ENCODE measurements at regions not wholly inside any gene's neighbourhood (a gene's known extent, or its start where the extent isn't known, plus 50 kb on each side); places are given as distances from the start of the nearest gene placed in this dataset.
A peak's percentile ranks its signal among the peaks of the same experiment; 100 is the strongest.

- ATAC-seq (no peak), DNase-seq (no peak)
- Histone ChIP-seq H3K27me3 (no peaks in the 10 kb centered on the region), H3K27ac (no peak overlapping the region), H3K4me1 (no peaks in the 10 kb centered on the region), H3K9me3 (no peaks in the 10 kb centered on the region), H3K36me3 (peaks cover 0 to 31% (median 11%) of the 10 kb centered on the region in 4 donors), H3K4me3 (no peak overlapping the region)
- intact Hi-C loops (cut with DNase I) = no loop called here
- TF ChIP-seq POLR2A (IDR thresholded peaks at IDR 0.05) (no peak), CTCF (IDR thresholded peaks at IDR 0.05) (no peak)
- 72% methylated on average over 8 of the region's 8 CpGs for WGBS (ENCODE audit: insufficient coverage, low coverage, low lambda C conversion rate, missing lambda C conversion rate)
Measured at GRCh38 chr7:130872756-130873448, 138.9 kb upstream of the KLF14 start.

DNA sequence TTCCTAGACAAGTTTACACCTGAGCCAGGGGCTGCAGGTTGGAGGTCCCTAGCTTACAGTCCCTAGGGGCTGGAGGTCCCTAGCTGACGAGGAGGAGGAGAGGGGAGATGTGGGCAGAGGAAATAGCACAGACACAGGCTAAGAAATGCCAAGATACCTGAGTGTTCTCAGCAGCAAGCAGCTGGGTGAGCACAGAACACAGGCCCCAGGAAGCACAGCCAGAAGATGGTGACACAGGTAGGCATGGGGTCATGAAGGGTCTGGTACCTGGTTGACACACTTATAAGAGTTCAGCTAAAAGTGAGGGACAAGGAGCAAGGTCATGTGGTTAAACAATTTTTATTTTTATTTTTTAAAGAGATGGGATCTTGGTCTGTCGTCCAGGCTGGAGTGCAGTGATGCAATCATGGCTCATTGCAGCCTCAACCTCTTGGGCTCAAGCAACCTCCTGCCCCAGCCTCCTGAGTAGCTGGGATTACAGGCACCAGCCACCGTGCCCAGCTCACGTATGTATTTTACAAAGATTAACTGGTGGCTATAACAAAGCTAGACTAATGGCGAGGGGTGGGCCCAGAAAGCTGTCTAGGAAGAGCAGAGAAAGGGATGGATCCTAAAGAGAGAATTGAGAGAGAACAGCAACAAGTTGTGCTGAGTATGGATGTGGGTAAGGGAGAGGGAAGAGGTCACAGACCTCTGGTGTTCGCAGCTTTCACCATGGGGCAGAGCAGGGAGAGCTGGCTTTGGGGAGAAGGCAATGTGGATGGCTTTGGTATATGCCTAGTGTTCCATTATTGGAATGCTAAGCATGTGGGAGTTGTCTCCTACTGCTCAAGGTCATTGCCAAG lies 140.3 kb upstream of the KLF14 start:
- no peak for TF ChIP-seq CTCF (IDR thresholded peaks at IDR 0.05)
- TF ChIP-seq POLR2A (IDR thresholded peaks at IDR 0.05) = no peak
- intact Hi-C loops (cut with DNase I) = no loop called here
- WGBS (ENCODE audit: insufficient coverage, low coverage, low lambda C conversion rate, missing lambda C conversion rate) = 75% methylated on average over 6 of the region's 6 CpGs
- ATAC-seq (no peak), DNase-seq (no peak)
- H3K4me3 ChIP-seq = no peak overlapping the region
- no peaks in the 10 kb centered on the region for H3K27me3 ChIP-seq
- no peaks in the 10 kb centered on the region for H3K9me3 ChIP-seq
- no peaks in the 10 kb centered on the region for H3K4me1 ChIP-seq
- H3K36me3 ChIP-seq = peaks cover 0 to 39% (median 14%) of the 10 kb centered on the region in 4 donors
- no peak overlapping the region for H3K27ac ChIP-seq

DNA sequence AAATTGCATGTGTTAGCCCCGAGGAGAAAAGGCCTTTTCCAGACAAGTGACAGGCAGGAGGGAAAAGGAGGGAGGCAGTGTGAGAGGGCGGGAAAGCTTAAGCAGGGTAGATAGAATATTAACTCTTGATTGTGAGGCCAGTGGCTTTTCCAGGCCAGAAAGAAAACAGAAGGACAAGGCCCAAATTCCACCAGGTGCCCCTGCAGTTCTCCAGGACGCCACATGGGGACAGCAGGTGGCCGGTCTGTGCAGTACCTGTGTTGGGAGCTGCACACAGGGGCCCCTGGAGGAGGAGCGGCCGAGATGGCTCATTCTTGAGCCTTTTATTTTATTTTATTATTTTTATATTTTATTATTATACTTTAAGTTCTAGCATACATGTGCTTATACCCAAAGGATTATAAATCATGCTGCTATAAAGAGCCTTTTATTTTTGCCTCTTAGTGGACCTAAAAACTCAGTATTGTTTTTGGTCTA lies 141.3 kb upstream of the KLF14 start:
- Histone ChIP-seq H3K36me3 (peaks cover 0 to 34% (median 13%) of the 10 kb centered on the region in 4 donors), H3K27ac (no peak overlapping the region), H3K27me3 (no peaks in the 10 kb centered on the region), H3K4me3 (no peak overlapping the region), H3K4me1 (no peaks in the 10 kb centered on the region), H3K9me3 (no peaks in the 10 kb centered on the region)
- intact Hi-C loops (cut with DNase I) = no loop called here
- ATAC-seq (peak; percentile 87 to 96 (median 92)), DNase-seq (peak; percentile 60 to 71 (median 66))
- TF ChIP-seq POLR2A (IDR thresholded peaks at IDR 0.05) (no peak), CTCF (IDR thresholded peaks at IDR 0.05) (peak; percentile 83 to 89 (median 86))
- WGBS (ENCODE audit: insufficient coverage, low coverage, low lambda C conversion rate, missing lambda C conversion rate) = 23% methylated on average over 5 of the region's 6 CpGs

GRCh38 chr7:130875901-130876300 lies 141.9 kb upstream of the KLF14 start:
- peaks cover 0 to 34% (median 13%) of the 10 kb centered on the region in 4 donors for H3K36me3 ChIP-seq
- peak in 1 of 4 donors; percentile 6 for ATAC-seq

More at GRCh38 chr7:130875901-130876300, 141.9 kb upstream of the KLF14 start:
- 70% methylated on average over 2 of the region's 5 CpGs for WGBS (ENCODE audit: insufficient coverage, low coverage, low lambda C conversion rate, missing lambda C conversion rate)
- Histone ChIP-seq H3K27ac (no peak overlapping the region), H3K27me3 (no peaks in the 10 kb centered on the region), H3K4me3 (no peak overlapping the region), H3K9me3 (no peaks in the 10 kb centered on the region), H3K4me1 (no peaks in the 10 kb centered on the region)
- TF ChIP-seq POLR2A (IDR thresholded peaks at IDR 0.05) = no peak
- TF ChIP-seq CTCF (IDR thresholded peaks at IDR 0.05) = no peak
- intact Hi-C loops (cut with DNase I) = no loop called here
- DNase-seq = no peak
